ENCODE measurements at regions not wholly inside any gene's neighbourhood (a gene's known extent, or its start where the extent isn't known, plus 50 kb on each side); places are given as distances from the start of the nearest gene placed in this dataset.
A peak's percentile ranks its signal among the peaks of the same experiment; 100 is the strongest.
"Not testable (repeated sequence)": the region's sequence is repeated elsewhere in the genome, so short reads cannot be mapped to it uniquely, and the experiment has no call there.

GRCh38 chr5:40346901-40347300 is 332.8 kb upstream of the PTGER4 start:
- DNase-seq, result no peak

GRCh38 chr5:40338434-40338833 is 341.3 kb upstream of the PTGER4 start:
- DNase-seq, result not testable (repeated sequence)

DNA sequence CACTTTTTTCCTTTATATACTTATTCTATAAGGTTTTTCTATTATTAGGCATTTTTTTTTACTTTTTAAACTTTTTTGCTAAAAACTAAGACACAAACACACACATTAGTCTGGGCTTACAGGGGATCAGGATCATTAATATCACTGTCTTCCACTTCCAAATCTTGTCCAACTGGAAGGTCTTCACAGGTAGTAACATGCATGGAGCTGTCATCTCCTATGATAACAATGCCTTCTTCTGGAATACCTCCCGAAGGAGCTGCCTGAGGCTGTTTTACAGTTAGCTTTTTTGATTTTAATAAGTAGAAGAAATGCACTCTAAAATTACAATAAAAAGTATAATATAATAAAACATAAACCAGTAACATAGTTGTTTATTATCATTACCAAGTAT is 345.5 kb upstream of the PTGER4 start:
- no peak for DNase-seq

GRCh38 chr5:40333459-40334241 is 346.1 kb upstream of the PTGER4 start:
- DNase-seq, result no peak

- no peak for DNase-seq
Observed at GRCh38 chr5:40332970-40333369, 346.7 kb upstream of the PTGER4 start.

GRCh38 chr5:40331616-40332015 is 348.1 kb upstream of the PTGER4 start:
- DNase-seq, result no peak

DNA sequence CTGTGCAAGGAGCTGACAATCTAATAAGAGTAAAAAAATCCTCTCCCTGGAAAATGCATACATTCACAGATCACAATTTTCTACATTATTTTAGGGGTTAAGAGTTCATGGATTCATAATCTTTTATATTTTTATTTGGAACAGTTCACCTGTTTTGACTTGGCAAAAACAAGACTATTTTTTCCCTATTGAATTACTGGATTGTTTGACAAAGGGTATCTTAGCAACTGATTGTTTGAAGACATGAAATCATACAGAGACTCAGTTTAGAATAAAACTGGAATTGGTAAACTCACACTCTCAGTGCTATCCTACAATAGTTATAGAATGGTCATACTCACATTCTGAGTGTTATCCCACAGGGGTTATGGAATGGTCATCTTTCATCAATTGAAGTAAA is 358.2 kb upstream of the PTGER4 start:
- DNase-seq, result no peak

- DNase-seq, result no peak
Observed at GRCh38 chr5:40318395-40318794, 361.3 kb upstream of the PTGER4 start.

DNA sequence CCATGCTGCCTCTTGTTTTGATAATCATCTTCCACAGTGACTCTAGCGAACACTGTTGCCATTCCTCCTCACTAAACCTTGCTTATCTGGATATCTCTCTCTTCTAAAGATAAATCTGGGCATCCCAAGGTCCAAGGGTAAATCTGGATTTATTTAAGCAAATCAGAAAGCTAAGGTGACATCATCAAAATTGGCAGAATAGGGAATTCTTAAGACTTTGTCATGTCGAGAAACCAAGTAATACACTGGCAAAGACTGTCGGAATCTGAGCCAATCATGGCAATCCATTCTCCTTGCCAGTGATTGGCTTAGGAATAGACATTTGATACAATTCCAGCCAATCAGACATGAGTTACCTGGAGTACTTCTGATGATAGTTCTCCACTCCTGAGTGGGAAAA is 362.7 kb upstream of the PTGER4 start:
- no peak for DNase-seq

- DNase-seq, result no peak
Observed at GRCh38 chr5:40315126-40315525, 364.6 kb upstream of the PTGER4 start.

DNA sequence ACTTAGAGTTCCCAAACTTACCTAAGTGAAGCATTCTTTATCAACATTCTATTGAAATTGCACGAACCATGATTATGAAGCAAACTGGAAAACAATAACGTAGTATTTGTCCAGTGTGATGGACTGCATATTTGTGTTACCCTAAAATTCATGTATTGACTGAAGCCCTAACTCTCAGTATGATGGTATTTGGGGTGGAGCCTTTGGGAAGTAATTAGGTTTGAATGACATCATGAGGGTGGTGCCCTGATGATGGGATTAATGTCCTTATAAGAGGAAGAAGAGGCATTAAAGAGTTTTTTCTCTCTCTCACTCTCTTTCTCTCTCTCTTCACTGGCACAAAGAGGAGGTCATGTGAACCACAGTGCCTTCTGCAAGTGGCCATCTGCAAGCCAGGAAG is 365.4 kb upstream of the PTGER4 start:
- DNase-seq, result no peak

DNA sequence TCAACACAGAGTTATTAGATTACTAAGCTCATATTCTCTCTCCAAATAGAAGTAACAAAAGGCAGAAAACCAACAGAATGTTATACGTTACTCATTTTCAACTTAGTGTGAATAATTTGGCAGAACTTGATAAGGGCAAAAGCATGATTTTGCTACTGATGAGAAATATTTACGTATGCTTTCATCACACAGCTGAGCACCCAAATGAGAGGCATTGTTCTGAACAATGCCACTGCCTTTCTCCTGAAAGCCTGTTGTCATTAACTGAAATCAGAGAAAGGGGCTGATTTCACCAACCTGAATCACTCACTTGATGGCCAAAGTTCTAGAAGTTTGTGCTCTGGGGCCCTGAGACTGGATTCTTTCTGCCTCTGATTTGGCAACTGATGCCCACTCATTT is 367.5 kb upstream of the PTGER4 start:
- DNase-seq, result no peak

- DNase-seq, result no peak
Observed at GRCh38 chr5:40309851-40310250, 369.9 kb upstream of the PTGER4 start.

DNA sequence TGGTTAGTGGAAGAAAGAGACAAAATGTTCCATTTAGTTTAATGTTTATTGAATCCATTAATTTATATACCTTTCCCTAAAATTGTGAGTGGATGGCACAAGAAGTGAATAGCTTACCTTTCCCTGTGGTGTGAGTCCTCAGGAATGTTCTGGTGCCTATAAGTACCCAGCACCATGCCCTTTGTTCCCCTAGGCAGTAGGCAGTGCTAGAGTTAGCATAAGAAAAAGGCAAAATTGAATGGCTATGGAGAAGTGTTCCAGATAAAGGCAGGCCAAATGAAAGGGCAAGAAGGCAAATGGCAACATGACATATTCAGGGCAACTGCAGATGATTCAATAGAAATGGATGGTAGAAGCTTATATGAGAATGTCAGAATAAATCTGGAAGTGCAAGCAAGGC is 370.8 kb upstream of the PTGER4 start:
- no peak for DNase-seq

- no peak for DNase-seq
Observed at GRCh38 chr5:40307920-40308319, 371.8 kb upstream of the PTGER4 start.

- no peak for DNase-seq
Observed at GRCh38 chr5:40306869-40307487, 372.7 kb upstream of the PTGER4 start.

- DNase-seq, result no peak
Observed at GRCh38 chr5:40292006-40292405, 387.7 kb upstream of the PTGER4 start.

DNA sequence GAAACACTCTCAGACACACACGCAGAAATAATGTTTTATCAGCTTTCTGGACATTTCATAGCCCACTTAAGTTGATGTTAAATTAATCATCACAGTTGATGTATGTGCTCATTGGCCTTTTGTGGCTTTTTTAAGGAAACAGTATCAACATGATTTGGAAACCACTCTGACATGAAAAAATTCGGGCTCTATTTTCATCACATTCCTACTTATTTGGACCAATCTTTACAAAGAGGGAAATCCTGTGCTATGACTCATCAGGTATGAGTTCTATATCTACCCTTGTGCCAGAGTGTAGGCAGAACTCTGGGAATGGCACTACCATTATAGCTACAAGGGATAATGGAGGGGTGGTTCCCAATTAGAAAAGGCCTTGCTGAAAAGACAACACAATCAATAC is 388.4 kb upstream of the PTGER4 start:
- DNase-seq, result no peak

GRCh38 chr5:40288800-40289485 is 390.8 kb upstream of the PTGER4 start:
- DNase-seq, result no peak

GRCh38 chr5:40284863-40285262 is 394.9 kb upstream of the PTGER4 start:
- no peak for DNase-seq

DNA sequence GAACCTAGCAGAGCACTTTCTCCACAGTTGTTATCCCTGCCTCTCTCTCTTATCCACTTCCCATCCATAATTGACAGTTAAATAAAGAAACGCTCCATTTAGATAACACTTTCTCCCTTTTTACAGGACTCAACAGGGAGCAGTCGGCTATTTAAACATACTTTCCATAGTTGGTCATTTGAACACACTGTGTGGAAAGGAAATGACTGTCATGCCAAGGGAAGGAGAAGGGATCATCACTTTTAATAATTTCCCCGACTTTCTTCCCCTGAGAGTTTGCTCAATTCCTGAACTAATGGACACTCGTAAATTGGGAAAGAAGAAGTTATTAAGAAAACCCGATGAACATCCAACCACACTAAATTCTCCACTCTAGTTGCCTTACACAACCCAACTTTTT is 400.8 kb upstream of the PTGER4 start:
- DNase-seq, result no peak

DNA sequence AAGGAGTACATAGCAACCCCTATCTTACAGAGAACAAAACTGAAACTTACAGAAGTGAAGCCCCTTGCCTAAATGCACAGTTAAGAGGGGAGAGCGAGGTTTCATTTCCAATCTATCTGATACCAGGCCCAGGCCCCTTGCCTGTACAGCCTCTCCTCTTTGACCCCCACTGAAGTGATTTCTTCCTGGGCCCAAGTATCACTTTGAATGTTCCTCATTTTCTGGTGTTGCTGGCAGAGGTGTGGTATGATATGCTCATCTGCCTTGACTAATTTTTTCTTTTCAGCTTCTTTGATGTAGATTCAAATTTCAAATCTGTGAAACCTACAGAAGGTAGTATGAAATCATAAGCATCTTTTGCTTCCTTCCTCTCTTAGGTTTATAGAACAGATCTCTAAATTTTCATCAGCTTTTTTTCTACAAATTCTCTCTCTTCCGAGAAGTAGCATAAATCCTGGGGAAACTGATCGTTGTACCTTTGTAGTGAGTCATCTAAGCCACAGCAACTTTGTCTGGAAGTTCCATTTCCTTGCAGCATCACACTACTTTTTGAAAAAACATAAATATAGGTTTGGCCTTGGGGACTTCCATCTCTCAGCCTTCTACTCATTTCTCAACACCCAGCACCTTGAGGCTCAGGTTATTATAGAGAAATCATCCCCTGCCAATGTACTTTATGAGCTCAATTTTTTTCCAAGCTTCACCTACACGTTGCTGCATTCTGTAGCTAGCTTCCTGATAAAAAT is 402.4 kb upstream of the PTGER4 start:
- peak; percentile 22 for DNase-seq

- no peak for DNase-seq
Observed at GRCh38 chr5:40276426-40277102, 403.2 kb upstream of the PTGER4 start.
